Activated naive CD4-positive, alpha-beta T cell treated with anti-CD3 and anti-CD28 coated beads for 36 hours (primary cell): ENCODE measurements at regions not wholly inside any gene's neighbourhood (a gene's known extent, or its start where the extent isn't known, plus 50 kb on each side); places are given as distances from the start of the nearest gene placed in this dataset.
"Not testable (repeated sequence)": the region's sequence is repeated elsewhere in the genome, so short reads cannot be mapped to it uniquely, and the experiment has no call there.

Source experiments
- CTCF ChIA-PET: fragments of 350-600 bp; sonication (Branson Sonifier 250); formaldehyde crosslinking; loops from one replicate; lab custom pipeline; 2021; ENCODE audit warnings: antibody characterized with exemption; lab: Charles Lee
- DNase-seq: peaks from one replicate; pipeline ENCODE4 v3.0.0-alpha.2; 2020
- H3K27ac Mint-ChIP-seq: one replicate; pipeline ENCODE4 v1.8.0; 2021; ENCODE audit warnings: mild to moderate bottlenecking, mixed read lengths
- H3K27me3 Mint-ChIP-seq: one replicate; pipeline ENCODE4 v1.8.0; 2021; ENCODE audit warnings: low read depth, mixed read lengths
- H3K36me3 Mint-ChIP-seq: one replicate; pipeline ENCODE4 v1.8.0; 2021; ENCODE audit warnings: low read depth, mixed read lengths
- H3K4me1 Mint-ChIP-seq: one replicate; pipeline ENCODE4 v1.8.0; 2021; ENCODE audit warnings: low read depth, mixed read lengths
- H3K4me3 Mint-ChIP-seq: one replicate; pipeline ENCODE4 v1.8.0; 2021; ENCODE audit warnings: mild to moderate bottlenecking, moderate library complexity, mixed read lengths
- H3K9me3 Mint-ChIP-seq: one replicate; pipeline ENCODE4 v1.8.0; 2021; ENCODE audit warnings: mixed read lengths
- intact Hi-C: fragments of 100-400 bp; cut with micrococcal nuclease; formaldehyde crosslinking; loops from one replicate; pipeline ENCODE4 v1.15.1; 2023

DNA sequence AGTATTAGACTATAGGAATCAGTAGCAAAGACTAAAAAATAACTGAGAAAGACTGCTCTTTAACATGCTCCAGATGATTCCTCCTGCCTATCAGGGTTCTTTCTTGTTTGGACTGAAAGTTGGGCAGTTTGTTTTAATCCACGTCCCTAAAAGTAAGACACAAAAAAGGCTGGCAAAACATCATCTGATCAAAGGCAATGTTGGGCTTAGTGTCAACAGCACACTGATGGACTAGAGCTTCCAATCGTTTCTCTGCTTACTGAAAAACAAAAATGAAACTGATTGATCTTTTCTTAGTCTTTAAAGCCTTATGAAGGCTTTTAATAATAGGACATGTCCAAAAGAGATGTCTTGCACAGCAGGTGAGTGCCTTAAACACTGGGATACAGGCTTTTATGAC, 1567.9 kb upstream of the PRR20A start:
- CTCF ChIA-PET: no interaction called here
- Mint-ChIP-seq H3K27ac (no peak overlapping the region), H3K36me3 (no peaks in the 10 kb centered on the region), H3K9me3 (peaks cover 7% of the 10 kb centered on the region), H3K4me1 (no peaks in the 10 kb centered on the region), H3K4me3 (no peak overlapping the region), H3K27me3 (no peaks in the 10 kb centered on the region)
- intact Hi-C loops: no loop called here
- no peak for DNase-seq

DNA sequence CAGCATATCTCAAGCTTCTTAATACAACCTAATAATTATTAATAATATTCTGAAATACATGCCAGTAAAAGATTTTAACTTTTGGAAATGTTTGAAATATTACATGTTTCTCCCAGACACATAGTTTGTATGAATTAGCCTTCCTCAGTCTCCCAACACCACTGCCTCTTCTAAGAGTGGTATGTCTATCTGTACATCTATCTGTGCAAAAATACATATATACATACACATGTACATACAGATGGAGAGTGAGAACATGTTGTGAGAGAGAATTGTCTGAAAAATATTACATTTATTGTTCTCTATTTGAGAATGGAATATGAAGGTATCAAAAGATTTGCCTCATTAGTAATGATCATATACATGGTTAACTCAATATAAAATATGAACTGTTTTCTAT, 1567.2 kb upstream of the PRR20A start:
- H3K27me3 Mint-ChIP-seq: no peaks in the 10 kb centered on the region
- DNase-seq: no peak
- intact Hi-C loops: no loop called here
- H3K4me1 Mint-ChIP-seq: no peaks in the 10 kb centered on the region
- CTCF ChIA-PET: no interaction called here
- H3K27ac Mint-ChIP-seq: no peak overlapping the region
- H3K9me3 Mint-ChIP-seq: peaks cover 6% of the 10 kb centered on the region
- H3K36me3 Mint-ChIP-seq: no peaks in the 10 kb centered on the region
- H3K4me3 Mint-ChIP-seq: no peak overlapping the region

DNA sequence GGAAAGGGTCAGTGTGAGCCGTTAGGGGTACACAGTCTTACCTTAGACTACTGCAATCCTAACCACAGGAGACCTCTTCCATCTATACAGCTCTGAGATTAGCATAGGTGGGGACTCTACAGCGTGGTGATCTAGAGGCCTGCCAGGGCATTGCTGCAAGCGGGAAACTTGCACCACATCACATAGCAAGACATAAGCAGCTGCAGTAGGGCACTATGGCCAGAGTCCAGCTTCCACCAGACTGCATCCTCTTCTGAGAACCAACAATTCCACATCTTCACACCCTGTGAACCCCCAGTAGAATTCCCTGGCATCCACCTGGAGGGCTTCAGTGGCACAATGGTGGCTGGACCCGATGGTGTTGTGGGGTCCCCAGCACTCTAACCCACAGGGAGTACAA, 1564.3 kb upstream of the PRR20A start:
- Mint-ChIP-seq H3K9me3 (peaks cover 4% of the 10 kb centered on the region), H3K27ac (no peak overlapping the region), H3K4me1 (no peaks in the 10 kb centered on the region), H3K4me3 (no peak overlapping the region), H3K36me3 (no peaks in the 10 kb centered on the region), H3K27me3 (no peaks in the 10 kb centered on the region)
- intact Hi-C loops: no loop called here
- no peak for DNase-seq
- CTCF ChIA-PET: interaction anchor here (1.2 kb wide), 1 partner anchor 9 kb away, joined by 3 read pairs; no protein-coding TSS in a partner anchor

DNA sequence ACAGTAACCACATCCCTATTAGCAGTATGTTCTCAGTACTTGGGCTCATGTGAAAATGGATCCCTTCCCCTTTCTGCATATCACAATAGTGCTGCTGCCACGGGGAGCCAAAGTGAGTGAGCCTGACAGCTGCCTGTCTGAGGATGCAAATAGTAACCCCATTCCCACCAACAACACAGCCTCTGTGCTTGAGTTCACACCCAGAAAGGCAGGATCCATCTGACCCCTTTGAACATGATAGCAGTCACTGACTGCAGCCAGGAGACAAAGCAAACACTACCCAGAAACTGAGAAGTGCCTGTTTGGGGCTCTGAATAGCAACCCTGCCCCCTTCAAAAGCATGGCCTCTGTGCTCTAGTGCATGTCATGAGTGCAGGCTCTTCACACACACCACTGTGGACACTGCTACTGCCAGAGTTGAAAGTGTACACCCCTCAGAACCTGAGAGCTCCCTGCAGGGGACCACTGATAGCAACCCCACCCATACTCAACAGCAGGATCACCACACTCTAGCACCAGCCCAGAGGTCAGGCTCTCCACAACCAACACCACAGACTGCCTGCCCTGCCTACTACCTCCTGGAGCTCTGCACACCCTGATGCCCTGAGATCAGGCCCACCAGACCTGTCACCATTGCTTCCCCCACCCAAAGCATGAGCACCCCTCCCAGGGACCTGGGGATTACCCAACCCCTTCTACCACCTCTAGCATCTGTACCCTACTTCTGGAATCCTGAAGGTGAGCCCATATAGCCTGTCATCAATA, 1563.5 kb upstream of the PRR20A start:
- no peak overlapping the region for H3K4me3 Mint-ChIP-seq
- H3K9me3 Mint-ChIP-seq: peaks cover 4% of the 10 kb centered on the region
- H3K27me3 Mint-ChIP-seq: no peaks in the 10 kb centered on the region
- H3K4me1 Mint-ChIP-seq: no peaks in the 10 kb centered on the region
- CTCF ChIA-PET: interaction anchor here (1.2 kb wide), 1 partner anchor 10 kb away, joined by 3 read pairs; no protein-coding TSS in a partner anchor
- no peak for DNase-seq
- no peaks in the 10 kb centered on the region for H3K36me3 Mint-ChIP-seq
- intact Hi-C loops: no loop called here
- H3K27ac Mint-ChIP-seq: no peak overlapping the region

DNA sequence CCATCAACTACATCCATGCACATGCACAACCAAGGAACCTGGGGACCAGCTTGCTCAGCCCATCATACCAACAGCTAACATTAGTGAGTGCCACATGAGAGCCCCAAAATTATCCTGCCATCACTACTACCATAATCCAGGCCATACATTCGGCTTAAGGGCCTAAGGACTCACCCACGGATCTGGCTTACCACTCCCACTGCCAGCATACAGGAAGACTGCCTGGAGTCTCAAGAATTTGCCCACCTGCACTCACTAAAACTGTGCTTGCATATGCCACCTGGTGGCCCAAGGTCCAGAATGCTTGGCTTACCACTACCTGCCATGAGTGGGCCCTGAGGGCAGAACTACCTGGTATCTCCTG, 1562.9 kb upstream of the PRR20A start:
- no peak for DNase-seq
- CTCF ChIA-PET: no interaction called here
- H3K27me3 Mint-ChIP-seq: no peaks in the 10 kb centered on the region
- no peak overlapping the region for H3K4me3 Mint-ChIP-seq
- peaks cover 4% of the 10 kb centered on the region for H3K9me3 Mint-ChIP-seq
- H3K4me1 Mint-ChIP-seq: no peaks in the 10 kb centered on the region
- H3K36me3 Mint-ChIP-seq: no peaks in the 10 kb centered on the region
- H3K27ac Mint-ChIP-seq: no peak overlapping the region
- intact Hi-C loops: no loop called here

DNA sequence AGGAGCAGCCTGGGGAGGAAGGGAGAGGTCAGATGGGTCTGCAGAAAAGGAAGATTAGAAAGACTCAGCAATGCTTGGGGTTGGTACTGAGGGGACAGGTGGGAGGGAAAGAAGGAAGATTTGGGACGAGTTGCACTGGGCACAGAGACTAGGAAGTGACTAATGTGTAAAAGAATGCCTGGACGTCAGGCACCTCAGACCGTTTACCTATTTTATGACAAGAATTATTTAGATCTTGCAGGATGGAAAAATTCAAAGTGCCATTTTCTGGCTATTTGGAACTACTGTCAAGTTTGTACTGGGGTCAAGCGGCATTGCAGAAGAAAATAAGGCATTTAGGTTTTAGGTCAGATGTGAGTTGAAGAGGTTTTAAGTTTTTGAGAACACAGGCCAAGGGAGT, 1558.4 kb upstream of the PRR20A start:
- CTCF ChIA-PET, H3K27me3 Mint-ChIP-seq, H3K4me3 Mint-ChIP-seq, H3K36me3 Mint-ChIP-seq, H3K9me3 Mint-ChIP-seq, H3K27ac Mint-ChIP-seq, H3K4me1 Mint-ChIP-seq, DNase-seq, intact Hi-C loops: not testable (repeated sequence)

DNA sequence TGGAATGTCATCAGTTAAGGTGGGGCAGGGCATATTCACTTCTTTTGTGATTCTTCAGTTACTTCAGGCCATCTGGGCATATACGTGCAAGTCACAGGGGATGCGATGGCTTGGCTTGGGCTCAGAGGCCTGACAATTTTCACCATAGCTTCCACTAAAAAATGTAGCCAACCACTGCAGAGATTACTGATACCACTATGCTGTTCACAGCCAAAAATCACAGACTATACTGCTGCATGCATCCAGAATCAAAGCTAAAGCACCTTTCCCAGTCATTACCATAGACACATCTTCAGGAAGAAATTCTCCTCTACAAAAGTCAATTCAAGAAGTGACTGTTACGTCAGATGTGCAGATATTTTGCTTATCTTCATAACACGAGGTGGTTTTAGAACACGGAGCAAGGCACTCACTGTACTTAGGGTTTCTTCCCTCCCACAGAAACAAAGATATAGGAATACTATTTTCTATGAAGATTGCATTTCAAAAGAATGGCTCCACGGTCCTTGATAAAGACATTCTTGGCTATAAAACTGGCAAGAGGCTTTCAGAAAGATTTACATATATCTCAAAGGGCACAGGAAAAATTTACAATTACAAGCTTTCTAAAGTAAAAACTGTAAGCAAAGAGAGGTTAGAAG, 1556.6 kb upstream of the PRR20A start:
- Mint-ChIP-seq H3K27ac (no peak overlapping the region), H3K27me3 (no peaks in the 10 kb centered on the region), H3K4me1 (no peaks in the 10 kb centered on the region), H3K9me3 (peaks cover 5% of the 10 kb centered on the region), H3K4me3 (no peak overlapping the region), H3K36me3 (no peaks in the 10 kb centered on the region)
- no peak for DNase-seq
- intact Hi-C loops: no loop called here
- CTCF ChIA-PET: no interaction called here

DNA sequence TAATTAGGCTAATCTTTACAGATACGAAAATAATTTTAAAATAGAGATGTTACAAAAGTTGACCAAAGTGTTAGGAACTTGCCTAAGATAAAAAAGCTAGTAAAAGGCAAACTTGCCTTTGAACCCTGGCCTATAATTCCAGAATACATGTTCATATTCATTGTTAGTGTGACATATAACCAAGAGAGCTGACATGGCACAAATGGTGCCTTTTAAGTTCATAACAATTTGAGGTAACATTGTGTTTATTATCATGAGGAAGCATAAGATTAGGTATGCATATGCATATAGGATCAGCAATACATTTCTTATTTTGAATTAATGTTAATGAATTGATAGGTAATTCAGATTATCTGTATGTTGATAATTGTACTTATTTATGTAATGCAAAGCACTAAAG, 1537.9 kb upstream of the PRR20A start:
- H3K27ac Mint-ChIP-seq: no peak overlapping the region
- CTCF ChIA-PET: no interaction called here
- peaks cover 2% of the 10 kb centered on the region for H3K9me3 Mint-ChIP-seq
- DNase-seq: no peak
- intact Hi-C loops: no loop called here
- H3K27me3 Mint-ChIP-seq: no peaks in the 10 kb centered on the region
- no peak overlapping the region for H3K4me3 Mint-ChIP-seq
- no peaks in the 10 kb centered on the region for H3K4me1 Mint-ChIP-seq
- H3K36me3 Mint-ChIP-seq: no peaks in the 10 kb centered on the region

DNA sequence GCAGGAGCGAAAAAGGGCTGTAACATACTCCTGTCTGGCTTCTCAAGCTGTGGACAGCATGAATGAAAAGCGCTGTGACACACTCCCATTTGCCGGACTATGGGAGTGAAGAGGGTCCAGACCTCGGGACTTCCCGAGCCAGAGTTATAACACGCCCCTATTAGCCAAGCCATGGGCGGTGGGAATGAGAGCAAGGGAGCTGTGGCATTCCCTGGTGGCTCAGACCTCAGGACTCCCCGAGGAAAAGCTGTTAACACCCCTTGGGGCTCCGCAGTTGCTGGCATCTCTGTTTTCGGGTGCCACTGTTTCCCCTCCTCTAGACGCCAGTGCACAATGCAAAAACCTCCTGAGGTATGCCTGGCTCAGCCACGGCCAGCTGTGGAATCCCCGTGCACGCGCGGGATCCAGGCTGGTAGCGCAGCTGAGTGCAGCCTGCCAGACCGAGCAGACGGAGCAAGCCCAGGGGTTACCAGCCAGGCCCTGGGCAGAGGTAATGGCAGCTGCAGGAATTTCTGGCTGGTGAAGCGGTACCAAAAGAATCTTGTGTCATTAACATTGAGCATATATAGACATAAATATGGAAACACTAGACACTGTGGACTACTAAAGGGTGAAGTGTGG, 1534.6 kb upstream of the PRR20A start:
- Mint-ChIP-seq H3K4me3 (no peak overlapping the region), H3K4me1 (no peaks in the 10 kb centered on the region), H3K27ac (no peak overlapping the region), H3K9me3 (peaks cover 4% of the 10 kb centered on the region), H3K36me3 (no peaks in the 10 kb centered on the region), H3K27me3 (no peaks in the 10 kb centered on the region)
- intact Hi-C loops: no loop called here
- DNase-seq: no peak
- CTCF ChIA-PET: no interaction called here

DNA sequence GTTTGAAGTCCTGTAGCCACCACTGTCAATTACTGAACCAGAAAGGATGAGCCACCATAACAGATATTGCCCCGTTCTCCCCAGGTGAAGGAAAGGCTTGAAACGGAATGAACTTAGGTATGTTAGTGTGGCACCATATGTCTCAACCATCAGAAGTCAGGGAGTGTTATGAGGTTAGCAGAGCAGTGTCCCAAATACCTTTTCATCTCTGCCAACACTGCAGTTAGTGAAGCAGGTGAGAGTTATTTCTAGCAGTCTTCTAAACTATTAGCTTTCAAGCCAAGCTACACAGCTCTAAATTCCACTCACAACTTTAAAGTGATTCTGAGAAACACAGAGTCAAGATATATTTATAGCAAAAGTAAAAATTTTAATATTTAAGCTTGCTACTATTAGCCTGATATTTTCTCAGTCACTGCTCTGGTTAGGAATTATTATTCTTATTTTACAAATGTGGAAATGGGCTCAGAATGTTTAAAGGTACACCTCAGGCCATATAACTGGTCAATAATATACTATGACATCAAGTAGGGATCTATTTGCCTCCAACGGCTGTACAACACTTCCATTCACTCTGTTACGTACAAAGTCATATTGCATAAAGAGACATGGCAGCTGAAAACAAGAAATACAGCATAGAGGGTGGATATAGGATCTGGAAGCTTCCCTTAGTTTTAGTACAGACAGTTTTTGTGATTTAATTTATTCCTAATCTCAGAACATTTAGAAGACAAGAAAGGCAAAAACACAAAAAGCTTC, 1527.1 kb upstream of the PRR20A start:
- H3K36me3 Mint-ChIP-seq: no peaks in the 10 kb centered on the region
- DNase-seq: no peak
- no peak overlapping the region for H3K27ac Mint-ChIP-seq
- CTCF ChIA-PET: no interaction called here
- intact Hi-C loops: no loop called here
- H3K27me3 Mint-ChIP-seq: no peaks in the 10 kb centered on the region
- H3K4me3 Mint-ChIP-seq: no peak overlapping the region
- peaks cover 7% of the 10 kb centered on the region for H3K9me3 Mint-ChIP-seq
- no peaks in the 10 kb centered on the region for H3K4me1 Mint-ChIP-seq

DNA sequence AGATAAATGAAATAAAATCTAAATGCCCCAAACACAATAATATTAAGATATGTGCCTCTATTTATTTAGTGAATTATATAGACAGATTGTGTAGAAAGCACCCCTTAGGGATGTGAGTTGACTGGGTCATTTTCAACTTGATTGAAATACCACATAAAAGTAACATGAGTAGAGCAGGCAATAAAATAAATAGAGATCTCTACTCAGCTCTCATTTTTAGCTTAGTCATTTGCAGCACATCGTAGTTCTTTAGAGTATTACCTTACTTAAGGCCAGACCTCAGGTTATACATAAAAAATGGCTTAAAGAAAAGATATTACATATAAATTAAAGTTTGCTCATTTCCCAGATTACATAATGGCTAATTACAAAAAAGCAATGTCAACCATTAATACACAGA, 1525.6 kb upstream of the PRR20A start:
- no peak for DNase-seq
- Mint-ChIP-seq H3K27ac (no peak overlapping the region), H3K4me1 (no peaks in the 10 kb centered on the region), H3K27me3 (no peaks in the 10 kb centered on the region), H3K36me3 (no peaks in the 10 kb centered on the region), H3K9me3 (peaks cover 8% of the 10 kb centered on the region), H3K4me3 (no peak overlapping the region)
- intact Hi-C loops: no loop called here
- CTCF ChIA-PET: no interaction called here

DNA sequence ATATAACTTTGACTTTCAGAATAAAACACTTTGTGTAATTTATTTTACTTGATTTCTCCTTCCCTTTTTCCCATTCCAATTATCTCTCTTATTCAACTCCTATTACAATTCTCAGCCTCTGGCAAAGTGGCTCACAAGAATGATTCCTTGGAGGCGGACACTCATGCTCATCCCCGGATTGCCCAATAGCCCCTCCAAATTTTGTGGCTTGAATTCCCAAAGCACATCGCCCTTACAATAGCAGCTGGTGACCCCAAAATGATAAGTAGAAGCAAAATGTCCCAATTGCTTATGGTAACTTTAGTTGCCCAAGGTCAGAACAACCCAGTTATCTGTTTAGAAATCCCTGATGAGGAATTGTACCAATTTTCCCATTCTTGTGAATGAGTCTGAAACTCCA, 1523.5 kb upstream of the PRR20A start:
- CTCF ChIA-PET: no interaction called here
- no peaks in the 10 kb centered on the region for H3K27me3 Mint-ChIP-seq
- peaks cover 8% of the 10 kb centered on the region for H3K9me3 Mint-ChIP-seq

More for the DNA sequence above, 1523.5 kb upstream of the PRR20A start:
- H3K36me3 Mint-ChIP-seq: no peaks in the 10 kb centered on the region
- intact Hi-C loops: no loop called here
- no peak overlapping the region for H3K4me3 Mint-ChIP-seq
- H3K27ac Mint-ChIP-seq: no peak overlapping the region
- H3K4me1 Mint-ChIP-seq: no peaks in the 10 kb centered on the region
- DNase-seq: no peak
